HG03045 (cell line): ENCODE measurements at regions not wholly inside any gene's neighbourhood (a gene's known extent, or its start where the extent isn't known, plus 50 kb on each side); places are given as distances from the start of the nearest gene placed in this dataset.
"Not testable (repeated sequence)": the region's sequence is repeated elsewhere in the genome, so short reads cannot be mapped to it uniquely, and the experiment has no call there.

Experiments used
- ATAC-seq: cut with Tn5 transposase; IDR thresholded peaks from one replicate; pipeline ENCODE4 v1.9.1; 2021; ENCODE audit warnings: mild to moderate bottlenecking, moderate library complexity; ENCODE audit not compliant: unreplicated experiment

- ATAC-seq, result no peak
Measured at GRCh38 chr6:23532227-23532626, 593.8 kb upstream of the NRSN1 start.

- ATAC-seq, result no peak
Measured at GRCh38 chr6:23533311-23533710, 592.7 kb upstream of the NRSN1 start.

- no peak for ATAC-seq
Measured at GRCh38 chr6:23533944-23534343, 592.1 kb upstream of the NRSN1 start.

GRCh38 chr6:23534351-23534750 lies 591.7 kb upstream of the NRSN1 start:
- no peak for ATAC-seq

DNA sequence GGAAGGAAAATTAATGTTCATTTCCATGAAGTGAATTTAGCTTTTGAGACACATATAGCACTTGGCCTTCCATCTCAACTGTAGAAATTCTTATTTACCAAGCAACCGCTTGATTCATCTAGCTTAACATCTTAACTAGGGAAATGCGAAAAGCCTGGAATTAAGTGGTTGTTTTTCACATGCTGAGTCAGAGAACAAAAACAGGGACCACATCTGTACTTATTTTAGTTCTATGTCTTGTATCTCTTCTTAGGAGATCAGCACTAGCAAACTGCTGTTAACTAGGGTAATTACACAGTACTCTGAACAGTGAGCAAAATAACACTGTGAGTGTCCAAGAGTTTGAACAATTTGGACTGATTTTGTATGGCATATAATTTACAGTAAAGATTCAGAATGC lies 590.9 kb upstream of the NRSN1 start:
- ATAC-seq, result no peak

- no peak for ATAC-seq
Measured at GRCh38 chr6:23537828-23538227, 588.2 kb upstream of the NRSN1 start.

DNA sequence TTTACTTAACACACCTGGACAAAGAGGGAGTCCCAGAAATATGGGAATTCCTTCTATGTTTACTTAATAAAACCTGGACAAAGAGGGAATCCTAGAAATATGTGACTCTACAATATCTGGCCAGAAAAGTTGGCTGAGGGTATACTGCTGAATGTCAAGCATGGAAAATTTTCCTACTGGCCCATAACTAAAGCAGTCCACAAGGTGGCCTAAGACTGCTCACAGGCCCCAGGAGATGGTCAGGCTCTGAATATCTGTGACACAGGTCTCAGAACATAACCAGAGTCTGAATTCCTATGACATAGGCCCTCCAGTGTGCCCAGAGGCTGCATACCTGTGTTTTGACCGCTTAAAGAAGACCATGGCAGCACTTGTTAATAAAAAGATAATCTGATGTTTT lies 578.2 kb upstream of the NRSN1 start:
- ATAC-seq, result no peak

- not testable (repeated sequence) for ATAC-seq
Measured at GRCh38 chr6:23554953-23555352, 571.1 kb upstream of the NRSN1 start.

DNA sequence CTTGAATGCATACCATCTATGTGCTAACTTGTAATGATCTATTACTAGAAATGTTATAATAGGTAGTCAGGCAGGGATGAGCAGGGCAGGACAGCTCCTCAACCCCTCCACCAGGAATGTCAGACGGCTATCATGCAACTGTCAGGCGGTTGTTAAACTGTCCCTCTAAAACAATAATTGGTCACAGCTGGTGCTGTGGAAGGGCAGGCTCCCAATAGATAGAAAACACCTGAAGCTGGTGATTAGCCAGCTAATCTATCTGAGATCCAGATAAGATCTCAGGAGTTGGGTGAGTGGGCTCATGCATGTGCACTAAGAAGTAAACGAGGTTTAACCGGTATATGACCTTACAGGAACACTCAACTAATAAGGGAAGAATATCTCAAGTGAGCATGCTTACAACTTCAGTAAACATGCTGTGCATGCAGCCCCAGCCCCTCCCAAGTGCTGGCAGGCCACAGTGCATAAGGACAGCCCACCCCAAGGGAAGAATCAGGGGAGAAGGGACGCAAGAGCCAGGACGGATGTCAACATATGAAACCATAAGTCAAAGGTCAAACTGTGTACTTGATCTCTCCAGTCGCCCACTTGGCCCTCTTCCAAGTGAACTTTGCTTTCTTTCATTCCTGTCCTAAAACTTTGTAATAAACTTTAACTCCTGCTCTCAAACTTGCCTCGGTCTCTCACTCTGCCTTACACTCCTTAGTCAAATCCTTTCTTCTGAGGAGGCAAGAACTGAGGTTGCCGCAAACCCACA lies 566.2 kb upstream of the NRSN1 start:
- ATAC-seq, result no peak

GRCh38 chr6:23561732-23562131 lies 564.3 kb upstream of the NRSN1 start:
- ATAC-seq, result no peak

DNA sequence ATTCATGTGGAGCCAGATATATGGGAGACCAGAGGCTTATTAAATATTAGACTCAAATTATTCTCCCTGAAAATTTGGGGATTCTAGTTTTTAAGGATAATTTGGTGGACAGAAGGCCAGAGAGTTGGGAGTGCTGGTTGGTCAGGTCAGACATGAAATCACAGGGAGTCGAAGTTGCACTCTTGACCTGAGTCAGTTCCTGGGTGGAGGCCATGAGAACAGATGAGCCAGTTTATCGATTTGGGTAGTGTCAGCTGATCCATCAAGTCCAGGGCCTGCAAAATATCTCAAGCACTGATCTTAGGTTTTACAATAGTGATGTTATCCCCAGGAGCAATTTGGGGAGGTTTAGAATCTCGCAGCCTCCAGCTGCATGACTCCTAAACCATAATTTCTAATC lies 563.5 kb upstream of the NRSN1 start:
- no peak for ATAC-seq

DNA sequence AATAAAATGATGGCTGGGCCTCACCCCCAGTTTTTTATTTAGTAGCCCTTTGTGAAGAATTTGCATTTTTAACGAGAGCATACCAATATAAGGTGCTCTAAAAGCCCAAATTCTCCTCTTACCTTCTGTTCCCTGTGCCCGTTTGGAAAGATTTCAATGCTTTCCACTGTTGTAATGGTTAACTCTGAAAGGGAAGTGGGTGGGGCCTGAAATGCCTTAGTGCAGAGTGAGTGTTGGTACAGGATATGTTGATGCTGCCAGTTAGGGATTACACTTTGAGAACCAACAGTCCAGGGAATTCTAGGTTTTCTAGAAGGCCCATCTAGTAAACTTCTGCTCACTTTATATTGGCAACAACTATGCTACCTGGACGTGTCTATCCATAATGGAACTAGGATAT lies 562.7 kb upstream of the NRSN1 start:
- ATAC-seq, result no peak

DNA sequence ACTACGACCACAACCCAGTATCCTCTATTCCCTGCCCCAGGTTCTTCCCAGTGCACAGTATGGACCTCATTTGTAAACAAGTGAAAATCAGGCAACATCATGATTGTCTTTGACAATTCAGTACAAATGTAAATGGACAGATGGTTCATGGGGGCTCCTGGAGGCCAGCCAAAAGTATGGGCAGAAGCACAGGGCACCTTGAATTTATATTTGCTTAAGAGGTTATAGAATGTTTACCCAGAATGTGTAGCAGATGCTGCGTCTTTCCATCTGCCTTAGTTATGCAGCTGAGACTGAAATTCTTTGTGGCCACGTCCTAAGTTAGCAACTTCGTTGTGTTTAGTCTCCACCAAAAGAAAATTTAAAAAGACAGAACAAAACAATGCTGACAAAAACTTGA lies 559.6 kb upstream of the NRSN1 start:
- no peak for ATAC-seq

DNA sequence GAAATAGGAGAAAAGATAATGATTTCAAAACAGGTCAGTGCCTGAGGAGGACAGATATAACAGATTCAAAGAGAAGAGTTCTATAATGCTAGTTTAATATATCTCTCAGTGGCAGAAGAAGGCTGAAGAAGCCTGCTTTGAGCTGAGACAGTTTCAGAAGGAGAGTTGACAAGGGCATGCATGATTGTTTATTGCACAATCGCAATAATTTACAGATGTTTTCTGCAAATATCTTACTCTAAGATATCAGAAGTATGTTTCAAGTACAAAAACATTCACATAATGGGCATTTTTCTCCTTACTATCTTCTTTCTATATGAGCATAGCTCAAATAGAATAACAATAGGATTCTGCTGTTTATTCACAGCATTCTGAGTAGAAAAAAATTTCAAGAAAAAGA lies 557.7 kb upstream of the NRSN1 start:
- ATAC-seq, result no peak

GRCh38 chr6:23584134-23584763 lies 541.8 kb upstream of the NRSN1 start:
- no peak for ATAC-seq

DNA sequence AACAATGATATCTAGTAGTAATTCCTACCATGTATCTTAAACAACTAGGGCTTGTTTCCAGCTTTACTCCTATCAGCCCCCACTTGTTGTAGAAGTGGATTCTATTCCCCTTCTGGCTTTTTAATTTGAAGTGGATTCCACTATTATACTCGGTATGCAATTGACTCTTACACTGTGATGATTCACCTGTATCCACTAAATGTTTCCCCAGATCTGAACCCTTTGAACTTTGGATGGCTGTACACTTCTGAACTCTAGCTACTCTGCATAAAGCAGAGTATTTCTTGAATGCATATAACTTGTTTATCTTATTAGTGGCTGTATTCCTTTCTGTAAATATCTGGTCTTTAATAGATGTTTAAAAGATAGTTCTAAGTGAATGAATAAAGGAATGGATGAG lies 538.4 kb upstream of the NRSN1 start:
- no peak for ATAC-seq

DNA sequence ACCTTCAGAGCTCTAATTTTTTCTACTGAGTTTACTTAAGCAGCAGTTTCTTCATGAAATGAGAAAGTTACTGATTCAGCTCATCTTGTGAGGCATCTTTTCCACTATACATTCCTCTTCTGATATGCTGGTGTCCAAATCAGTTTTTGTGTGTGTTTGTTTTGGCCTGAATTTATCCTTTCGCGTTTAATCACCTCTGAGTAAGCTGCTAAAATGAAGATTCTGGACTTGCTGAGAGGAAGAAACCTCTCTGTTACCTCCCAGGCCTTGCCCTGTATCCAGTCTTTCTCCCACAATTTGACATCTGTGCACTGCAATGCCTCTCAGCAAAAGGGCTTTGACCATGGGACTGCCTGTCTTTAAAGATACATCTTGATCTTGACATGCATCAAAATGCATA lies 536.2 kb upstream of the NRSN1 start:
- ATAC-seq, result no peak

DNA sequence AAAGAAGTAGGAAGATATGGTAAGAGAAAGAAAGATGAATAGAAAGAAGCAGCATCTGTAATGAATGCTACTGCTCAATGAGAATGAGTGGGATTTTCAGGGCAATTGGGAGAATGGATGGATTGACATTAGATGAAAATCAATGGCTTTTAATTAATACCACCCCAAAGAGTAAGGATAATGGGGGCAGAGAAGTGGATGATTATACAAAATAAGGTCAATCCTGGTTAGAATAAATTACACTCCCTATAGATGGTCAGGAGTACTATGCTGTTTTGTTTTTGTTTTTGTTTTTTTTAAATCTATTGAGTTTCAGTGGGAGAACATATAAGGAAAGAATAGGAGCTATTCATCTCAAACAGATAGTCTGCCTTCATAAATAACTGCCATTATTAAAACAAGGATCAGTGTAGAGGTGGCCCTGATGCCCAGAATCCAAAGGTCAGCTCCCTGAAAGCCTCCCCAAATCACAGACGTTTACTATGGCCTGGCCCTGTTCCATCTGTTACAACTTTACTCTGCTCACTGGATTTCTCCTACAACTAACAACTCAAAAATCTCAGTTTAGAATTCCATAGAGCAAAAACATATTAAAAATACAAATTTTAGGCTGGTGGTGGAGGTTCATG lies 535.4 kb upstream of the NRSN1 start:
- no peak for ATAC-seq

DNA sequence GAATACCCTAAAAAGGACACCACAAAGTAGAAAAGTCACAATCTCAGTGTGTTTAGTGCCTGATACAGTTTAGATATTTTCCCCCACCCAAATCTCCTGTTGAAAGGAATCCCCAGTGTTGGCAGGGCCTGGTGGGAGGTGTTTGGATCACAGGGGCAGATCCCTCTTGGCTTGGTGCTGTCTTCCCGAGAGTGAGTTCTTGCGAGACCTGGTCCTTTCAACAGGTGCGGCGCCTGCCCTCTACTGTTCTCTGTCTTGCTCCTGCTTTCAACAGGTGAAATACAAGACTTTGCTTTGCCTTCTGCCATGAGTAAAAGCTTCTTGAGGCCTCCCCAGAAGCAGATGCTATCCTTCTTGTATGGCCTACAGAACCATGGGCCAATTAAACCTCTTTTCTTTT lies 534.3 kb upstream of the NRSN1 start:
- ATAC-seq, result no peak

DNA sequence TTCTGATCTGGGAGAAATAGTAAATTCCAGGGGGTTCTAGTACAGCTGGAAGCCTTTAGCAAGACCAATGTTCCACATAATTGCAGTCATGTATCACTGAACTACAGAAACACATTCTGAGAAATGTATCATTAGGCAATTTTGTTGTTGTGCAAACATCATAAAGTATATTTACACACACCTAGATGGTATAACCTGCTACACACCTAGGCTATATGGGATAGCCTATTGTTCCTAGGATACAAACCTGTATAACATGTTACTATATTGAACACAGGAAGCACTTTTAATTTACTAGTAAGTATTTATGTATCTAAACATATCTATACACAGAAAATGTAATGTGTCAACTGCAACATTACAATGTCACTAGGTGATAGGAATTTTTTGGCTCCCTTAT lies 525.9 kb upstream of the NRSN1 start:
- ATAC-seq, result no peak

GRCh38 chr6:23601811-23602345 lies 524.1 kb upstream of the NRSN1 start:
- no peak for ATAC-seq

- ATAC-seq, result no peak
Measured at GRCh38 chr6:23608931-23609435, 517.0 kb upstream of the NRSN1 start.
